Endothelial cell of umbilical vein (primary cell): ENCODE measurements at regions not wholly inside any gene's neighbourhood (a gene's known extent, or its start where the extent isn't known, plus 50 kb on each side); places are given as distances from the start of the nearest gene placed in this dataset.

Source experiments
- BruUV-seq: library from RNA; stranded (reverse); fragments of 400-500 nt; replicated peaks from 2 replicates; lab custom pipeline; 2021; lab: Mats Ljungman, UMichigan
- CTCF ChIA-PET: fragments of 300-600, 350-600 bp; sonication (Branson Sonifier 250); formaldehyde crosslinking; loops from one replicate; lab custom pipeline; 2021; ENCODE audit warnings: antibody characterized with exemption, inconsistent platforms; lab: Charles Lee
- POLR2A ChIA-PET: fragments of 300-600, 350-600 bp; sonication (Branson Sonifier 250); formaldehyde crosslinking; loops from one replicate; lab custom pipeline; 2021; ENCODE audit warnings: antibody characterized with exemption, inconsistent platforms; lab: Charles Lee
- DNase-seq: peaks from one replicate; pipeline ENCODE4 v3.0.0-alpha.2; 2011; ENCODE audit warnings: low read depth, low spot score
- FAIRE-seq: peaks from 2 replicates; lab custom pipeline; 2011; peaks lifted over from hg19 to GRCh38; lab: Jason Lieb, UNC
- H2AFZ ChIP-seq: 2 replicates; pipeline ENCODE4 v1.6.0; 2012; ENCODE audit warnings: low read depth, low read length, control low read depth, inconsistent platforms
- H3K27ac ChIP-seq: 2 replicates; pipeline ENCODE4 v1.5.1; 2011; ENCODE audit warnings: low read depth, mild to moderate bottlenecking, control low read depth, low read length, moderate library complexity; ENCODE audit not compliant: insufficient read depth
- H3K27me3 ChIP-seq, 2 experiments: 2 replicates each; pipeline versions ENCODE4 v1.6.0 to v1.6.1; 2011; ENCODE audit warnings: low read length in 2 of 2, mixed read lengths in 1 of 2; ENCODE audit not compliant: control insufficient read depth in 2 of 2, insufficient read depth in 2 of 2
- H3K36me3 ChIP-seq, 2 experiments: 2 replicates in 1 of 2; 3 replicates in 1 of 2; pipeline ENCODE4 v1.5.1; 2011; ENCODE audit warnings: low read length in 2 of 2, mild to moderate bottlenecking in 1 of 2, moderate library complexity in 1 of 2; ENCODE audit not compliant: control insufficient read depth in 2 of 2, insufficient read depth in 2 of 2; ENCODE audit errors: extremely low read depth in 1 of 2
- H3K4me1 ChIP-seq: 3 replicates; pipeline ENCODE4 v1.5.1; 2011; ENCODE audit warnings: mild to moderate bottlenecking, low read length; ENCODE audit not compliant: control insufficient read depth, insufficient read depth; ENCODE audit errors: extremely low read depth
- H3K4me2 ChIP-seq: 2 replicates; pipeline ENCODE4 v1.6.1; 2011; ENCODE audit warnings: low read length, control low read depth, mixed read lengths; ENCODE audit not compliant: insufficient read depth
- H3K4me3 ChIP-seq, 3 experiments: fragments of 200-600 bp in 1 of 3; sonication (generic), shearing (Covaris generic) in 1 of 3; replicated peaks in 1 of 3; 2 replicates each; pipeline ENCODE4 v1.5.1; 2011 to 2016; ENCODE audit warnings: control low read depth in 3 of 3, low read length in 3 of 3, mild to moderate bottlenecking in 2 of 3, inconsistent platforms in 1 of 3, low read depth in 1 of 3, moderate library complexity in 1 of 3; ENCODE audit not compliant: insufficient read depth in 1 of 3
- H3K79me2 ChIP-seq: 2 replicates; pipeline ENCODE4 v1.6.0; 2012; ENCODE audit warnings: low read length, inconsistent platforms; ENCODE audit not compliant: control insufficient read depth, insufficient read depth
- H3K9ac ChIP-seq: replicated peaks from 2 replicates; pipeline ENCODE3; 2011; ENCODE audit warnings: low read length, control low read depth; ENCODE audit not compliant: insufficient read depth; ENCODE audit errors: extremely low read depth
- H3K9me1 ChIP-seq: replicated peaks from 3 replicates; pipeline ENCODE4 v1.6.0; 2011; ENCODE audit warnings: mild to moderate bottlenecking, low read length; ENCODE audit not compliant: control insufficient read depth, insufficient read depth; ENCODE audit errors: extremely low read depth
- H3K9me3 ChIP-seq: replicated peaks from 2 replicates; pipeline ENCODE4 v1.5.1; 2012; ENCODE audit warnings: low read length, inconsistent platforms; ENCODE audit not compliant: control insufficient read depth, insufficient read depth
- H4K20me1 ChIP-seq: replicated peaks from 2 replicates; pipeline ENCODE3; 2011; ENCODE audit warnings: mild to moderate bottlenecking, low read length; ENCODE audit not compliant: control insufficient read depth, insufficient read depth; ENCODE audit errors: extremely low read depth
- EZH2 ChIP-seq: IDR thresholded peaks from 2 replicates; pipeline ENCODE4 v1.6.1; 2012; ENCODE audit warnings: borderline replicate concordance, low read depth, mild to moderate bottlenecking, moderate library complexity, low read length, inconsistent platforms; ENCODE audit not compliant: severe bottlenecking
- FOS ChIP-seq: IDR thresholded peaks from 2 replicates; pipeline ENCODE4 v1.6.1; 2011; ENCODE audit warnings: mild to moderate bottlenecking, low read length, moderate library complexity, borderline replicate concordance; ENCODE audit not compliant: insufficient read depth
- GATA2 ChIP-seq: IDR thresholded peaks from 2 replicates; pipeline ENCODE4 v1.7.0; 2011; ENCODE audit warnings: low read depth, mild to moderate bottlenecking, moderate library complexity, mixed read lengths, low read length; ENCODE audit not compliant: insufficient read length, insufficient read depth
- JUN ChIP-seq: IDR thresholded peaks from 2 replicates; pipeline ENCODE4 v1.6.1; 2011; ENCODE audit warnings: borderline replicate concordance, low read depth; ENCODE audit not compliant: insufficient read length, insufficient read depth
- MYC ChIP-seq: IDR thresholded peaks from one replicate; pipeline ENCODE4 v1.6.1; 2011; ENCODE audit warnings: mild to moderate bottlenecking, low read depth, low read length
- POLR2A ChIP-seq: IDR thresholded peaks from 2 replicates; pipeline ENCODE4 v1.6.1; 2012; ENCODE audit warnings: low read depth, mild to moderate bottlenecking, control low read depth, low read length
- POLR2AphosphoS5 ChIP-seq: IDR thresholded peaks from 2 replicates; pipeline ENCODE4 v1.6.1; 2012; ENCODE audit warnings: low read depth, mild to moderate bottlenecking, control low read depth, low read length, moderate library complexity; ENCODE audit not compliant: insufficient read depth
- dilution Hi-C: fragments of 300-500 bp; cut with MboI; formaldehyde crosslinking; loops from one replicate; pipeline ENCODE4 v1.15.0; 2019; ENCODE audit warnings: low sequenced_read_pairs; ENCODE audit not compliant: extremely low pct_ligation_motif_present
- intact Hi-C: fragments of 100-400 bp; cut with micrococcal nuclease; formaldehyde crosslinking; loops from one replicate; pipeline ENCODE4 v1.10.0; 2022
- TF ChIP-seq, protein P1 (sequence below), 2 donors: IDR thresholded peaks; 1 replicate in 1 of 2; 2 replicates in 1 of 2; pipeline ENCODE4 v1.5.1; 2011; ENCODE audit warnings: low read length in 2 of 2, mild to moderate bottlenecking in 2 of 2, moderate library complexity in 2 of 2, control low read depth in 1 of 2, inconsistent platforms in 1 of 2, low read depth in 1 of 2; ENCODE audit not compliant: insufficient read depth in 1 of 2; ENCODE audit errors: extremely low read depth in 1 of 2
- TF ChIP-seq, protein P2 (sequence below): IDR thresholded peaks from 2 replicates; pipeline ENCODE4 v1.6.1; 2011; ENCODE audit not compliant: insufficient read depth, insufficient read length

DNA sequence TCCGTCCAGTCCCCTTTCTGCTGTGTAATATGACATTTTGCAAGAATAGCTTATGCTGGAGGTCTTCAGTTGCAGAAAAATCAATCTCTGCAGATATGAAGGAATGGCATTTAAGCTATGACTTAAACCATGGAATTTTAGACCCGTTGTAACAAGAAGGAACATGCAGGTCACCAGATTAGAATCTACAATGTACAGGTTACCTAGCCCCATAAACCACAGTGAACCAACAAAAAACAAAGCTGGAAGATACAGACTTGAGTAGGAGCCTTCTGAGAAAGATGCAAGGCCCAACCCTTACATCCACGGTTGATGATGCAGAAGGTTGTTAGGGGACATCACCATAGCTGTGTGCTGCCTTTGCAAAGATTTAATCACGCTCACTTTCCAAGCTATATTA lies 132.5 kb downstream of the WT1 start:
- Histone ChIP-seq H3K4me1 (no peaks in the 10 kb centered on the region), H3K4me2 (no peak overlapping the region), H3K9me1 (no peaks in the 10 kb centered on the region), H3K4me3 (no peak overlapping the region), H3K9me3 (no peaks in the 10 kb centered on the region), H4K20me1 (no peaks in the 10 kb centered on the region), H3K27me3 (no peaks in the 10 kb centered on the region), H3K27ac (no peak overlapping the region), H2AFZ (no peak overlapping the region), H3K79me2 (no peaks in the 10 kb centered on the region), H3K36me3 (no peaks in the 10 kb centered on the region), H3K9ac (no peak overlapping the region)
- intact Hi-C loops (no loop called here), dilution Hi-C loops (no loop called here)
- ChIA-PET POLR2A (no interaction called here), CTCF (interaction anchor here (0.7 to 3.3 kb wide), 7 partner anchors 9 to 71 kb away, joined by 3 to 28 read pairs (median 4); no protein-coding TSS in a partner anchor)
- FAIRE-seq, result no peak
- DNase-seq, result no peak
- TF ChIP-seq POLR2A, result no peak
- no peak for TF ChIP-seq EZH2
- no peak for TF ChIP-seq GATA2
- TF ChIP-seq, protein P1, sequence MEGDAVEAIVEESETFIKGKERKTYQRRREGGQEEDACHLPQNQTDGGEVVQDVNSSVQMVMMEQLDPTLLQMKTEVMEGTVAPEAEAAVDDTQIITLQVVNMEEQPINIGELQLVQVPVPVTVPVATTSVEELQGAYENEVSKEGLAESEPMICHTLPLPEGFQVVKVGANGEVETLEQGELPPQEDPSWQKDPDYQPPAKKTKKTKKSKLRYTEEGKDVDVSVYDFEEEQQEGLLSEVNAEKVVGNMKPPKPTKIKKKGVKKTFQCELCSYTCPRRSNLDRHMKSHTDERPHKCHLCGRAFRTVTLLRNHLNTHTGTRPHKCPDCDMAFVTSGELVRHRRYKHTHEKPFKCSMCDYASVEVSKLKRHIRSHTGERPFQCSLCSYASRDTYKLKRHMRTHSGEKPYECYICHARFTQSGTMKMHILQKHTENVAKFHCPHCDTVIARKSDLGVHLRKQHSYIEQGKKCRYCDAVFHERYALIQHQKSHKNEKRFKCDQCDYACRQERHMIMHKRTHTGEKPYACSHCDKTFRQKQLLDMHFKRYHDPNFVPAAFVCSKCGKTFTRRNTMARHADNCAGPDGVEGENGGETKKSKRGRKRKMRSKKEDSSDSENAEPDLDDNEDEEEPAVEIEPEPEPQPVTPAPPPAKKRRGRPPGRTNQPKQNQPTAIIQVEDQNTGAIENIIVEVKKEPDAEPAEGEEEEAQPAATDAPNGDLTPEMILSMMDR (IDR thresholded peaks at IDR 0.05; ENCODE audit: extremely low read depth in 1 of 2, insufficient read depth in 1 of 2, low read depth in 1 of 2, low read length in 2 of 2), result no peak
- no peak for TF ChIP-seq MYC
- no peak for TF ChIP-seq FOS
- TF ChIP-seq, protein P2, sequence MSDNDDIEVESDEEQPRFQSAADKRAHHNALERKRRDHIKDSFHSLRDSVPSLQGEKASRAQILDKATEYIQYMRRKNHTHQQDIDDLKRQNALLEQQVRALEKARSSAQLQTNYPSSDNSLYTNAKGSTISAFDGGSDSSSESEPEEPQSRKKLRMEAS, result no peak
- TF ChIP-seq POLR2AphosphoS5, result no peak
- no peak for TF ChIP-seq JUN
- BruUV-seq, result no TSS peak
